NCI-H1105 (cell line): ENCODE measurements at regions not wholly inside any gene's neighbourhood (a gene's known extent, or its start where the extent isn't known, plus 50 kb on each side); places are given as distances from the start of the nearest gene placed in this dataset.
"Not testable (repeated sequence)": the region's sequence is repeated elsewhere in the genome, so short reads cannot be mapped to it uniquely, and the experiment has no call there.

Experiments
- DNase-seq: peaks from one replicate; lab custom pipeline; 2025; lab: John Stamatoyannopoulos, UW

DNA sequence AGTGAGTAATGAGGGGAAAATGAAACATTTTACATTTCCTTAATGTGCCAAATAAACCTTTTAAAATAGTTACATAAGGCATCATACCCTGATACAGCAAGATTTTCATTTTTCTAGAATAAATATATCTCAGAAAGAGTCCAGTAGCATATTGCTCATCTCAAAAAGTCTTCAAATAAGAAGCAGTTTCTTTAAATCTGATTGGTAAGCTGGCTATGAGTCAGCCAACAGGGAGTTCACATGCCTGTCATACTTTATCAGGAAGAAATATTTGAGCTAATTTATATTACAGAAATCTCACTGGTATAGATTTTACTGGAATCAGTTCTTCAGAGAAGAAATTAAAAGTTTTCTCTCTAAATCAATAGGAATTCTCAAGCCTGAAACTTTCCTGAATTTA is 258.1 kb downstream of the C11orf87 start:
- no peak for DNase-seq

DNA sequence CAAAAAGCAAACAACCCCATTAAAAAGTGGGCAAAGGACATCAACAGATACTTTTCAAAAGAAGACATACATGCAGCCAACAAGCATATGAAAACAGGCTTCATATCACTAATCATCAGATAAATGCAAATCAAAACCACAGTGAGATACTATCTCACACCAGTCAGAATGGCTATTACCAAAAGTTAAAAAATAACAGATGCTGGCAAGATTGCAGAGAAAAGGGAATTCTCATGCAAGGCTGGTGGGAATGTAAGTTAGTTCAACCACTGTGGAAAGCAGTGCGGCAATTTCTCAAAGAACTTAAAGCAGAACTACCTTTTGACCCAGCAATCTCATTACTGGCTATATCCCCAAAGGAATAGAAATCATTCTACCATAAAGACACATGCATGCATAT is 260.8 kb downstream of the C11orf87 start:
- not testable (repeated sequence) for DNase-seq

DNA sequence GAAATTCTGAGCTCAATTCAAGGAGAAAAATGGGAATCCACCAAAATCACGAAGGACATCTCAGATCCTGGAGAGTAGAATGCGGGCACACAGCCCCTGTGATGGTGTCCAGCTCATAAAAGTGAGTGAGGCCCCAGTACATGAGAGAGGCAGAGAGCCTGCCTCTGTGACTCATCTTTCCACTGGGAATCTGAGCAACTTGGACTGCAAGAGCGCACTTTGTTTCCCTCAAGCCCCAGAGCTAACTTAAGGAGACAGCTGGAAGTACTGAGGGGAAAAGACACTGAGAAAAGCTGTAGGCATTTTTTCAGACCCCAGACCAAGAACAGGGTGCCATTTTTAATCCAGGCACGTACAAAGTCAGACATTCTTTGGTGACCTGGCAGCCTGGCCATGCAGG is 273.7 kb downstream of the C11orf87 start:
- DNase-seq = no peak

DNA sequence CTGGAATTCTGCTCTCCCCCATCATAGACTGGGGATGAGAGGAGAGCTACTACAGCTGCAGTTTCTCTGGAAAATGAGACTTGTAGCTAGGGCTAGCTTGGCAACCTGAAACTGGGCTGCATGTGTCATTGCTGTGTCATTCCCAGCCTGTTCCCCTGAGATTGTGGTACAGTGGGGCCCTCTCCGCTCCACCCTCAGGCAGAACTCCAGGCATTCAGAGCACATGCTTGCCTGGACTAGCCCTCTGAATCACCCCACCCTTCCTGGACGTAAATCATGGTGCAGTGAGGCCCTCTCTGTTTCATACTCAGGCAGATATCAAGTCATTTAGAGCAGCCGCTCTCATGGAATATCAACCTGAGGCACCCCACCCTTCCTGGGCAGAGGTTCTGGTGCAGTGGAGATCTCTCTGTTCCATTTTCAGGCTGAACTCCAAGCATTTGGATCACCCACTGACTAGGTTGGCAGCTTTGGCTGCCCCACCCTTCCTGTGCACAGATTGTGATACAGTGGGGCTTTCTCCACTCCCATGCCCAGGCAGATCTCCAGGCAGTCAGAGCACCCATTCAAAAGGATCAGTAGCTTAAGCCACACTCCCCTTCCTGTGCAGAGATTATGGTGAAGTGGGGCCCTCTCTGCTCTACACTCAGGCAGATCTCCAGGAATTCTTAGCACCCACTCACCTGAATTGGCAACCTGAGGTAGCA is 274.4 kb downstream of the C11orf87 start:
- DNase-seq = no peak

DNA sequence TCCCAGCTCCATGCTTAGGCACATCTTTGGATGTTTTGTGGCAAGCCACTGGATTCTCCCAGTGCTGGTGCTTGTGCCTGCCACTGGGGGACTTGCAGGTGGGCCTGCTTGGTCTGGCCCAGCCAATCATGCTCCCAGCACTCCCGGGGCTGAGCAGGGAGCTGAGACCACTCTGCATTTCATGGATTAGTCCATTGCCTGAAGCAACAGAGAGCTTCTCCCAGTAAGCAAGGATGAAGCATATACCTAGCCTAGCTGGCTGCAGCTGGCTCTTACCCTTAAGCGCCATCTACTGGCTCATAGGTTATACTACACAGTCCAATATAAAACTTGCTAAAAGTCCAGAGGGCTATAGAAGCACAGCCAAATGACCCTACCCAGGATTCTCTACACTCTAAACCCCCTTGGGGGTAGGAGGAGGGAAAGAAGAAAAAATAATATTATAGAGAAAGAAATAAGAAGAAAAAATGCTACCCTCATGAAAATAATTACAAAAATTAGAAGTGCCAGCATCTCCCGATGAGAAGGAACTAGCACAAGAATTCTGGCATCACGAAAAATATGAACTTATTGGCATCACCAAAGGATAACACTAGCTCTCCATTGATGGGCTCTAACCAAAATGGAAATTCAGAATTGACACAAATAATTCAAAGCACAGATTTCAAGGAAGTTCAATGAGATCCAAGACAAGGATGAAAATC is 275.3 kb downstream of the C11orf87 start:
- DNase-seq = peak; percentile 41

DNA sequence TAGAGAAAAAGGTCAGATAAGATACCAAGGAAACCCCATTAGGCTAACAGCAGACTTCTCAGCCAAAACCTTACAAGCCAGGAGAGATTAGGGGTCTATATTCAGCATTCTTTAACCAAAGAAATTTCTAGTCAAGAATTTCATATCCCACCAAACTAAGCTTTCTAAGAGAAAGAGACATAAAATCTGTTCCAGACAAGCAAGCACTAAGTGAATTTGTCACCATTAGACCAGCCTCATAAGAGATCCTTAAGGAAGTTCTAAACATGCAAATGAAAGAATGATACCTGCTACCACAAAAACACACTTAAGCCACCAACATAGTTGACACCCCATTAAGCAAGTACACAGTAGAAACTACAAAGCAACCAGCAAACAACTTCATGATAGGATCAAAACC is 276.2 kb downstream of the C11orf87 start:
- DNase-seq = no peak

DNA sequence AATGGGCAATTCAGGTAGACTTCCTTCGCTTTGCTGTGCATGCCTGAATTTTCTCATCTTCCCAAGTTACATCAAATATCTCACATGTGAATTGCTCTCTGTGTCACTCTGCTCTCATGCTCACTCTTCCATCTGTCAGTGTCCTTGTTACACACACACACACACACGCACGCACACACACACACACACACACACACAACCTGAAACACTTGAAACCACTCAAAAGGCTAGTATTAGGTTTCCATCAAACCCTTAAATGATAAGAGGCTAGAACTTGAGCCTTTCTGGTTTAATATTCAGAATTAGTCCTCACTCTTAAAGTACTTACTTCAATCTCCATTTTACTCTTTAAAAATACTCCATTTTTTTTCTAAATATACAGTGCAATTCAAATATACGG is 282.4 kb downstream of the C11orf87 start:
- DNase-seq = peak; percentile 12

DNA sequence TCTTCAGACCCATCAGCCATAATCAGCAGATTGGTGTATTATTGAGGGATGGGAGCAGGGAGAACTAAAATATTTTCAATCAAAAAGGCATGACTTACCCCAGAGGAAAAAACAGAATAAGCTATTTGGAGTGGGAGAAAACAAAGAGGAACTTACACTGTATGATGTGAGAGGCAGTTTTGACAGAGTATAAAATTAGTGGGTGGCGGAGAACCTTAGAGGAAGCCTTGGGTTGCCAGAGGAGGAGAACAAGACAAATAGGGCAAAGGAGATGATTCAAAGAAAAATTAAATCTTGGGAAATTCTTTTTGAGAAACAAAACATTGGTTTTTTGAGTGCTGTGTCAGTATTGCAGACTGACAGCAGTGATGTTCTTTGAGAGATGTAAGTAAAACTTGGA is 285.0 kb downstream of the C11orf87 start:
- no peak for DNase-seq

DNA sequence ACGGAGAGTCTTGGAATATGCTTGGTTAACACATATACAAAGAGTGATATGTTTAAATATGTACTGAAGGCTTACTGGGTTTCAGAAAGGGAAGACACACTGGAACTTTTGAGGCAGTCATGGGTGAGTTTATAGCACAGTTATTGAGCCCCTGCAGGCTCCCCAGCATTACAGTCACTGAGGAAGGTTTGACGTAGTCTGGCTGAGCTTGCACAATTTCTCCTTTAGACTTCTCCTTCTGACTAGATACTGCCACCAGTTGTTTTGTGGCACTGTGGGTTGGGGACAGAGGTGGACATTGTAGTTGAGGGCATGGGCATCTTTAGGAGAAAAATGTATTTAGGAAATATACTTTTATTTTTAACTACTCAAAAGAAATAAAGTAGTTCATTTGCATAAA is 285.4 kb downstream of the C11orf87 start:
- DNase-seq = no peak

DNA sequence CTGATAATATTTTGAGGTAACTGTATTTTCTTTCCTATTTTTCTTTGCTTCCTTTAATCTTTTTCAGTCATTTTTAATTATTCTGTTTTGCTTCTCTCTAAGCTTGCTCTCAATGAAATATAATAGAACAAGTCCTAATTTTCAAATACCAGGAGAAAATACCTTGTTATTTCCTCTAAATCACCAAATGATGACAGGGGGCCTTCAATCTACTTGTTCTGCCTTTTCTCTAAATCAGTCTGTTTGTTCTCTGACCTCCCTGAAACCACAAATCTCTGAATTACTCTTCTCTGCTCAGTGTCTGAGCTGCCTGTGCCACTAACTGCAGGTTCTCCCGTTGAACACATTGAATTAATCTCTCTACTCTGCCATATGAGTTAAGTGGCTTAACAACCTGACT is 286.2 kb downstream of the C11orf87 start:
- no peak for DNase-seq

DNA sequence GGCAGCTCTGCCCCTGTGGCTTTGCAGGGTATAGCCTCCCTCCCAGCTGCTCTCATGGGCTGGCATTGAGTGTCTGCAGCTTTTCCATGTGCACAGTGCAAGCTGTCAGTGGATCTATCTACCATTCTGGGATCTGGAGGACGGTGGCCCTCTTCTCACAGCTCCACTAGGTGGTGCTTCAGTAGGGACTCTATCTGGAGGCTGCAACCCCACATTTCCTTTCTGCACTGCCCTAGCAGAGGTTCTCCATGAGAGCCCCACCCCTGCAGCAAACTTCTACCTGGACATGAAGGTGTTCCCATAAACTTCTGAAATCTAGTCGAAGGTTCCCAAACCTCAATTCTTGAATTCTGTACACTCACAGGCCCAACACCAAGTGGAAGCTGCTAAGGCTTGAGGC is 292.5 kb downstream of the C11orf87 start:
- not testable (repeated sequence) for DNase-seq

DNA sequence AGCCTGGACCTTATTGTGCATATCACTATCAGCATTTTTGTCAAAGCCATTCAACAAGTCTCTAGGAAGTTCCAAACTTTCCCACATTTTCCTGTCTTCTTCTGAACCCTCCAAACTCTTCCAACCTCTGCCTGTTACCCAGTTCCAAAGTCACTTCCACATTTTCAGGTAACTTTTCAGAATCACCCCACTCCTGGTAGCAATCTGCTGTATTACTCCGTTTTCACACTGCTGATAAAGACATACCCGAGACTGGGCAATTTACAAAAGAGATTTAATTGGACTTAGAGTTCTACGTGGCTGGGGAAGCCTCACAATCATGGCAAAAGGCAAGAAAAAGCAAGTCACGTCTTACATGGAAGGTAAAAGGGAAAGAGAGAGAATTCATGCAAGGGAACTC is 293.4 kb downstream of the C11orf87 start:
- DNase-seq = not testable (repeated sequence)

DNA sequence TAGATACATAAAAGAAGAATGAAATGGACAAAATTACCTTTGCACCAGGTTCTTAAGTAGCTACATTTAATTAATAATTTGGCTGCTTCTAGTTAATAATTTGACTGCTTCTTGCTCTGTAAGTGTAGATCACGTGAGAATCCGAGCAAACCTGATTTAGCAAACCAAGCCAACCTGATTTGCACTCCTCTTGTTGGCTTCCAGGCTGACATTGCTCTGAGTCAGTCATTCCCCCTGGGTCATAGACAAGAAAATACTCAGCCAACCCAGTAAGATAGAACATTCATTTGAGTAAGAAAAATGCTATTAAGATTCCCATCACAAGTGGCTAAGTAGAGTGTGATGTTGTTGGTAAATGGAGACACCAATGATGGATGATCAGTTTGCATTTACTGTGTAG is 304.1 kb downstream of the C11orf87 start:
- DNase-seq = no peak

DNA sequence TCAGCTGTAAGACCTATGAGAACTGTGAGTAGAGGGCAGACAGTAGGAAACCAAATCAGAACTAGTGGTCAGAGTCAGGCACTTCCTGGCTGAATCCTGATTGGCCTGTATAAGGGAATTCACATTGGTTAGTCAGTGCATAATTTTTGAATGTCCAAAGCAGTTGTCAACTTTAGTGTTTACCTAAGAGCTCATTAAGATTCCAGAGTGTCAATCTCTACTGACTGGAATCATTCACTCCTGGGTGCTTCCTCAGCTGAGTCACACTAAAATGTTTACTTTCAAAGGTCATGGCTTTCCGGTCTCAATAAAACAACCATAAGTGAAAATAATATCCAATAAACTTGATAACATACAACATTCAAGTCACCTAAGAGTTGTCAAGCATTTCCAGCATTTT is 306.1 kb downstream of the C11orf87 start:
- DNase-seq = no peak

DNA sequence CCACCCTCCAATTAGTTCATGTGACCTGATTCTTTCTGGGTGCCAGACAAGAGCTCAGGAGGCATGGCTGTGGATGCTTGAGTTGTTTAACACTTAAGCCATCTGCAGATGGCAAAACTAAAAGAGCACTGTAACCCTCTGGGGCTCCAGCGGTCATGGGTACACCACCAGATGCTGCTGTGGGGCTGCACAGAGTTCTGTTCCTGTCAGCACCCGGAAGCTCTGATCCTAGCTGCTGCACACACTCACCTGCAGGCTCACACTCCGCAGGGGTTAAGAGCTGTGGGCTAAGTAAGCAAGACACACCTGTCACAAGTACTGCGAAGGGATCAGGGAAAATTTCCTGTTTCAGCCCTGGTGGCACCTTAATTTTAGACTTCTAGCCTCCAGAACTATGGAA is 307.8 kb downstream of the C11orf87 start:
- DNase-seq = no peak

DNA sequence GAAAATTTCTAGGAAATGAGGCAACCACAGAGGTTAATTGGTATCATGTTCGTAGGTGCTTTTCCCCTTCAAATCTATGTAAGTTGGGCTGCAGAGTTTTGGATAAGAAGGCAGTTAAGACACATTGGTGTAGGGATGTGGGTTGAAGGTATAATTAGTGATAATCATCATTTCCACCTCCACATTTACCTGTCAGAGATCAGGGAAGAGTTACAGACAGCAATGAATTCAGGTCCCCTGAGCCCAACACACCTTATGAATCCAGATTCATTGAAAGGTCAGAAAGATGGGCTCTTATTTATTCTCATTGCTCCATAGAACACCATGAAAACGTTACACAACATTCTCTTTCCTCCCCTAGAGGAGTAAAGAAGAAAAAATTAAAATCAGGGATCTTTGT is 308.7 kb downstream of the C11orf87 start:
- DNase-seq = no peak

DNA sequence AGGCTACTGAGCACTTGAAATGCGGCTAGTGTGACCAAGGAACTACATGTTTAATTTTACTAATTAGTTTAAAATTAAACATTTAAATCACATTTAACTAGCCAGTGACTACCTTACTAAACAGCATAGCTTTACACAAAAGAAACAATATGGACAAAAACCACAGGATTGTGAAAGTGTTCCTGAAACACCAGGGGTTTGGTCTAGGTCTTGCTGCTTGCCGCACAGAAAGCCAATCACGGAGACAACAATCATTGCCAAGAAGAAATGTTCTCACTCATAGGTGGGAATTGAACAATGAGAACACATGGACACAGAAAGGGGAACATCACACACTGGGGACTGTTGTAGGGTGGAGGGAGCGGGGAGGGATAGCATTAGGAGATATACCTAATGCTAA is 309.5 kb downstream of the C11orf87 start:
- DNase-seq = no peak

DNA sequence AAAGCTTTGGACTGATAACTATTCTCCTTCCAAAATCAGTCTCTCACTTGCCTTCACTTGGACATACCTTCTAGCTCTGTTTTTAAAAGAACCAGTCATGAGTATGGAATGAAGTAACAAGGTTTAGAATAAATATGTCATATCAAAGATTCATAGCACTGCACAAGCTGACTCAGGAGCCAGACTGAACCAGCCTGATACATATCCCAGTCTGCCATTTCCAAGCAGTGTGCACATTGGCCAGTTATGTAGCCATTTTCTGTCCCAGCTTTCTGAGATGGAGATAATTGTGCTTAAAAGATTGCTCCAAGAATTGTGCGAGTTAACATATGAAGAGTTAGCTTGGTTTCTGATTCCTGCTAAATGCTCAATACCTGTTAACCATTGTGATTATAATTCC is 311.3 kb downstream of the C11orf87 start:
- no peak for DNase-seq

DNA sequence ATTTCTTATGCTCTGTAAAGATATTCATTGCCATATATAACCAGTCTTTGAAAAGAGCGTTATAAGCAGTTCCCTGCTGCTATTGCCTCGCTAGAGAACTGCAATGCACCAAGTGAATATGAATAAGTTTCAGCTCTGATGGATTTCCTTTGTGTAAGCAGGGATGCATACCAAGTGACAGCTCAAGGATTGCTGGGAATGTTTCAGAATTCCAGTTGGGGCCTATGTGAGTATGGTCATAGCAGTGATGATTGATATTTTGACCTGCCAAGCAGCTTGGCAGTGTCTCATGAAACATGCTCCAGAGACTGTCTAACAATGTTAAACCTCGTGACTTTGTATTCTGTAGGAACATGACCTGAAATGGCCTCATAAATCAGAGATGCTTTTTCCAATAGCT is 312.6 kb downstream of the C11orf87 start:
- no peak for DNase-seq

DNA sequence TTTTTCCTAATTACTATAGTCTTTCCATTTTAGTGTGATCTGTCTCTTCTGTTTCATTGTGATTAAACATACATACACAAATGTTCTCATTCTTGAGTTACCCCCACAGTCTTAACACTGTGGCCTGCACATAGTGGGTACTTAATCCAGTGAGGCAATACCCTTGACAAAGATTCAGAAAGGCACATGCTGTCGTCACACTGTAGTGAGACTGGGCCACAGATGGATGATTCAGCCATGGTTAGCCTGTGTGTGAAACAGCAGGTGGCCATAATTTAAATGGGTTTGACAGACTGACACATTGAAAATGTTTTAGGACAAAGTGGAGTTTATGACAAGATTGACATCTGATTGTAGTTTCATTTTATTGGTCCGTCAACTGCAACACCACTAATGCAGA is 313.1 kb downstream of the C11orf87 start:
- no peak for DNase-seq

DNA sequence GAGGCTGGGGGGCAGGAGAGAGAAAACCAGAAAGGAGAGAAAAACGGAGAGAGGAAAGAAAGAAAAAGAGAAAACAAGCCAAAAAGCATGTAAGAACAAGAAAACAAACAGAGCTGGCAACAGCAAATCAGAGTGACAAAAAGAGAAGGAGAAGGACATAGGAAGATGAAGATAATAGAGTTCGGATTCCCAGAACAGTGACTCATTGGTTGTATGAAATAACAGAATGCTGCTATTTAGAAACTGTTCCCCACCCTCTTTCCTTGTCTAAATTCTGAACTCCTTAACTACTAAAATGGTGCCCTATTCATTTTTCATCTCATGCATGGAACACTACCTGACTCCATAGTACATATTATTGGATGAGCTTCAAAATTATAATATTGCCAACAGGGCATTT is 317.4 kb downstream of the C11orf87 start:
- no peak for DNase-seq

DNA sequence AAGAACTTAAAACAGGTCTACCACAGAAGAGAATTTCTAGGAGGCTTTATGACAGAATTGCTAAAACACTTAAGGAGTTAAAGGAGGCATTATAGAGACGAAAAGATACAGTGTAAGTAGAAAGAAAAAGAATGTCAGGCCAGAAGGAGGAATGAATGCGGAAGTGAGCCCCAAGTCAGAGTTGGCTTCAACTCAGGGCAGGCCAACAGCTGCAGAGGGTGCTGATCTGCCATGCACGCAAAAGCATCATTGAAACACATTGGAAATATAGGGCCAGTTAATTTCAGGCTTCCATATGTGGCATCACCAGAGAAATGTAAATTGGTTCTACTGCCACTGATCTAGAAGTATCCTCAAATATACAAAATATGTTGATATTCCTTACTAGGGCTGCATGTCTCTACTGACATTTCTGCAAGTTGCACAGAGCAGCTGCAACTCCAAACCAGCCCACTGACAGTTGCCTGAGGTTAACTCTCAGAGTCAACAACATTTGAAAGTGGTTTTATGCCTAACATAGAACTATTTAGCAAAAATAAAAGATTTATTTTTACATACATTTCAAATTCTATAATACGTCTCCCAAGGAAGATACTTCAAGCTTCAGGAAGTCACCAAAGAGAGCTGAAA is 324.1 kb downstream of the C11orf87 start:
- DNase-seq = no peak

DNA sequence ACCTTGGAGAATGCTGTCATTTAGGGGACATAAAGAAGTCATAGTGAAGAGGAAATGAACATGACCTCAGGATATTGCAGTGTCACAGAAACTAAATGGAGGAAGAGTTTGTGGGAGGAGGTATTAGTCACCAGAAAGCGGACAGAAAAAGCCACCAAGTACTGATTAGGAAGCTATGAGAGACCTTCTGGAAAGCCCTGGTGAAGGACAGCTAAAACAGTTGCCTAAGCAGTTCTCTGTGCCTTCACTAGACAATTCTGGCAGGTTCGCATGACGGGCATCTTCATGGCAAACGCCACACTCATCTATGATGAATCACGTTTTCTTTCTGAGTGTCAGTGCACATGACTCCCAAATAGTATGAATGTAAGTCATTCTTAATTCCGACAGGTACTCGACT is 325.8 kb downstream of the C11orf87 start:
- no peak for DNase-seq

DNA sequence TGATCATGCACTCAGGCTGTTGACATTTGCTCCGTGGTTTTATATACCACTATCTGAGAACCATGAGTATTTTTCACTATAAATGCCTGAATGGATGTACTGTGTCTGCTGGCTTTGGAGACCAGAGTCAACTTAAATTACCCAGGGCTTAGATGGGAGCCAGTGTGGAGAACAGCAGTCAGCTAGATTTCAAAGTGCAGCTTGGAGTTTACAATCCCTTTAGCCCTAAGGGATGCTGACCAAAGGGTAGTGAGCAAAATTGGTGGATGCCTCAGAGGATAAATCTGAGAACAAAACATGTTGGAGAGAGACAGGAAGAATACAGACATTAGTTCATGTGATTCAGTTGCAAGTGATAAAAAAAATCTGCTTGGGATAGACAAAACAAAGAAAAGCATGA is 327.5 kb downstream of the C11orf87 start:
- no peak for DNase-seq
